Neural cell (in vitro differentiated cells): ENCODE measurements at regions not wholly inside any gene's neighbourhood (a gene's known extent, or its start where the extent isn't known, plus 50 kb on each side); places are given as distances from the start of the nearest gene placed in this dataset.

Experiments used
- CTCF ChIP-seq: fragments of 450-650 bp; IDR thresholded peaks from 2 replicates; pipeline ENCODE4 v1.5.1; 2014; ENCODE audit warnings: antibody characterized with exemption, mild to moderate bottlenecking, moderate library complexity; ENCODE audit not compliant: poor library complexity, severe bottlenecking
- MXI1 ChIP-seq: fragments of 450-650 bp; conservative IDR thresholded peaks from 2 replicates; pipeline ENCODE4 v1.6.1; 2014; ENCODE audit warnings: antibody characterized with exemption, mild to moderate bottlenecking; ENCODE audit not compliant: poor library complexity, severe bottlenecking

GRCh38 chr7:130894146-130894908, 160.3 kb upstream of the KLF14 start:
- TF ChIP-seq CTCF (no peak), MXI1 (no peak)
